MM.1S (cell line): ENCODE measurements at regions not wholly inside any gene's neighbourhood (a gene's known extent, or its start where the extent isn't known, plus 50 kb on each side); places are given as distances from the start of the nearest gene placed in this dataset.

Experiments used
- DNase-seq: peaks from one replicate; pipeline ENCODE4 v3.0.0-alpha.2; 2015
- H2AFZ ChIP-seq: fragments of 300-600 bp; sonication (generic); 2 replicates; pipeline ENCODE4 v1.6.0; 2016; ENCODE audit warnings: antibody characterized with exemption, low read length
- H3F3A ChIP-seq: fragments of 300-600 bp; sonication (generic); 2 replicates; pipeline ENCODE4 v1.6.1; 2016; ENCODE audit warnings: mild to moderate bottlenecking, antibody characterized with exemption, low read length, moderate library complexity, mixed read lengths; ENCODE audit not compliant: insufficient read depth
- H3K27ac ChIP-seq: fragments of 300-600 bp; sonication (generic); 2 replicates; pipeline ENCODE4 v1.5.1; 2016; ENCODE audit warnings: mild to moderate bottlenecking, low read length
- H3K27me3 ChIP-seq: fragments of 300-600 bp; sonication (generic); replicated peaks from 2 replicates; pipeline ENCODE4 v1.6.0; 2016; ENCODE audit warnings: low read length; ENCODE audit not compliant: insufficient read depth
- H3K36me3 ChIP-seq: fragments of 300-600 bp; sonication (generic); replicated peaks from 2 replicates; pipeline ENCODE4 v1.6.1; 2016; ENCODE audit warnings: mild to moderate bottlenecking, low read length, mixed read lengths; ENCODE audit not compliant: insufficient read depth
- H3K4me1 ChIP-seq: fragments of 300-600 bp; sonication (generic); 2 replicates; pipeline ENCODE4 v1.6.1; 2016; ENCODE audit warnings: low read length, mixed read lengths
- H3K4me2 ChIP-seq: fragments of 300-600 bp; sonication (generic); 2 replicates; pipeline ENCODE4 v1.6.0; 2016; ENCODE audit warnings: low read depth, low read length
- H3K4me3 ChIP-seq: fragments of 300-600 bp; sonication (generic); 2 replicates; pipeline ENCODE4 v1.5.1; 2016; ENCODE audit warnings: low read length, mixed read lengths
- H3K79me2 ChIP-seq: fragments of 300-600 bp; sonication (generic); 2 replicates; pipeline ENCODE4 v1.6.1; 2016; ENCODE audit warnings: mixed run types, low read length, mixed read lengths
- H3K9ac ChIP-seq: fragments of 300-600 bp; sonication (generic); 2 replicates; pipeline ENCODE4 v1.6.1; 2016; ENCODE audit warnings: low read length, mixed read lengths
- H3K9me2 ChIP-seq: fragments of 300-600 bp; sonication (generic); replicated peaks from 2 replicates; pipeline ENCODE4 v1.6.1; 2016; ENCODE audit warnings: mild to moderate bottlenecking, low read length, mixed read lengths; ENCODE audit not compliant: insufficient read depth
- H3K9me3 ChIP-seq: fragments of 300-600 bp; sonication (generic); replicated peaks from 2 replicates; pipeline ENCODE4 v1.6.1; 2016; ENCODE audit warnings: mild to moderate bottlenecking, low read length, mixed read lengths; ENCODE audit not compliant: insufficient read depth
- H4K20me1 ChIP-seq: fragments of 300-600 bp; sonication (generic); 2 replicates; pipeline ENCODE4 v1.6.1; 2016; ENCODE audit warnings: mild to moderate bottlenecking, low read length, moderate library complexity, mixed read lengths; ENCODE audit not compliant: insufficient read depth
- EZH2 ChIP-seq: fragments of 300-600 bp; sonication (generic); optimal IDR thresholded peaks from 2 replicates; pipeline ENCODE3; 2017; ENCODE audit warnings: low read depth, mild to moderate bottlenecking, antibody characterized with exemption, low read length, mixed read lengths
- EZH2phosphoT487 ChIP-seq: fragments of 300-600 bp; sonication (generic); IDR thresholded peaks from 2 replicates; pipeline ENCODE4 v1.6.1; 2018; ENCODE audit warnings: antibody characterized with exemption, low read length
- TF ChIP-seq, protein P1 (sequence below): fragments of 300-600 bp; sonication (generic); IDR thresholded peaks from 2 replicates; pipeline ENCODE4 v1.5.1; 2016; ENCODE audit warnings: antibody characterized with exemption, low read length, mixed read lengths

DNA sequence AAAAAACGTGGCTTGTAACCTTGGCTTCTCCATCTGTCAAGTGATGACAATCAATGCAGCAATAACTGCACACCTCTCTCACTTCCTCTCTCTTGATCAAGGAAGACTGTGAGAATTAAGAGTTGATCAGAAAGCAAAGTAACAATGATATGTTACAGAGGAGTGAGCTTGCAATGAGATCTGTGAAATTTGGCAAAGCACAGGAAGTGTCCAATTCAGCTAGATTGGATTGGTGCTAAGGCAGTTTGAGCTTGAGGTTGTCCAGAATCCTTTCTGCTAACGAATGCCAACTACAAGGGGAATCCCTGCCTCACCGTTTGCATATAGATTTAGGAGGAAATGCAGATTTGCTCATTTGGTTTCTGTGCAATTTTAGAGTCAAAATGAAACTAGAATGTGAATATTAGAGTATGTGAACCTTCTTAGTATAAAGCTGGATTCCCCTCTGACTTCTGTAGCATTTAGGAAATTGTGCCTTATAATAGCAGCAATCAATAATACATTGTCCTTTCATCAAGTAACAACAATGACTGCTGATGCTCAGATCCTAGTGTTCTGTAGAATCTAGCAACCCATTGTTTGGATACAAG, 346.4 kb downstream of the PTTG2 start:
- Histone ChIP-seq H3K27ac (peak overlapping the region; percentile 93), H3K4me3 (0 out of 2 replicates have a peak overlapping the region, but pooled peaks have one; percentile 2)
- TF ChIP-seq EZH2 (no peak), EZH2phosphoT487 (no peak)
- TF ChIP-seq, protein P1, sequence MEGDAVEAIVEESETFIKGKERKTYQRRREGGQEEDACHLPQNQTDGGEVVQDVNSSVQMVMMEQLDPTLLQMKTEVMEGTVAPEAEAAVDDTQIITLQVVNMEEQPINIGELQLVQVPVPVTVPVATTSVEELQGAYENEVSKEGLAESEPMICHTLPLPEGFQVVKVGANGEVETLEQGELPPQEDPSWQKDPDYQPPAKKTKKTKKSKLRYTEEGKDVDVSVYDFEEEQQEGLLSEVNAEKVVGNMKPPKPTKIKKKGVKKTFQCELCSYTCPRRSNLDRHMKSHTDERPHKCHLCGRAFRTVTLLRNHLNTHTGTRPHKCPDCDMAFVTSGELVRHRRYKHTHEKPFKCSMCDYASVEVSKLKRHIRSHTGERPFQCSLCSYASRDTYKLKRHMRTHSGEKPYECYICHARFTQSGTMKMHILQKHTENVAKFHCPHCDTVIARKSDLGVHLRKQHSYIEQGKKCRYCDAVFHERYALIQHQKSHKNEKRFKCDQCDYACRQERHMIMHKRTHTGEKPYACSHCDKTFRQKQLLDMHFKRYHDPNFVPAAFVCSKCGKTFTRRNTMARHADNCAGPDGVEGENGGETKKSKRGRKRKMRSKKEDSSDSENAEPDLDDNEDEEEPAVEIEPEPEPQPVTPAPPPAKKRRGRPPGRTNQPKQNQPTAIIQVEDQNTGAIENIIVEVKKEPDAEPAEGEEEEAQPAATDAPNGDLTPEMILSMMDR, result no peak

DNA sequence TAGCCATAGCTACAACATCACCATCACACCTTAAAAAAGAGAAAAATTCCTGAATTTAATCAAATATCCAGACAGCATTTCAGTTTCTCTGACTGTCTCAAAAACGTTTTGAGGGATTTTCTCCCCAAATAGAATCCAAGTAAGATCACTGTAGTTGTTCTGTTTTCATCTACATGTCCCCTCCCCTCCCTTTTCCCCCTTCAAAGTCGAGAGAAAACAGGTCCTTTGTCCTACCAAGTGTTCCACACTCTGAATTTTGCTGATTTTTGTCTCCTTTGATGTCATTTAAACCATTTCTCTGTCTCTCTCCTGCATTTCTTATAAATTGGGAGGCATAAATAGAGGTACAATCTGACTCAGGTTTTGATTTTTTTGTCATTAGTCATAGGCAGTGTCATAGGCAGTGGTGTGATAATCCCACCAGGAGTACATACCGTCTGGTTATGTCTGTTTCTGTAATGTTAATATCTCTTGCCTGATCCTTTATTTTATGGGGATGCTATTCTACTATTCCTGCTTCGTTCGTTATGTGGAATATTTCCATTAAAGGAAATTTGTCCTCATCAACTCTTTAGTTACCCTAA, 348.6 kb downstream of the PTTG2 start:
- peak overlapping the region; percentile 58; the same call in 1 of the 2 replicates for H3K9ac ChIP-seq
- H3K79me2 ChIP-seq, result no peaks in the 10 kb centered on the region
- peak overlapping the region; percentile 62; the same call in 1 of the 2 replicates for H3K4me2 ChIP-seq
- H4K20me1 ChIP-seq, result no peaks in the 10 kb centered on the region
- no peaks in the 10 kb centered on the region for H3K9me3 ChIP-seq
- no peaks in the 10 kb centered on the region for H3K9me2 ChIP-seq
- H3K36me3 ChIP-seq, result no peaks in the 10 kb centered on the region
- H3K4me1 ChIP-seq, result peaks cover 77% of the 10 kb centered on the region
- TF ChIP-seq EZH2, result no peak
- TF ChIP-seq EZH2phosphoT487, result no peak
- TF ChIP-seq, protein P1, result no peak
- H3F3A ChIP-seq, result peaks cover 70% of the 10 kb centered on the region
- no peak for DNase-seq
- H2AFZ ChIP-seq, result peak overlapping the region; percentile 24; the same call in 1 of the 2 replicates
- peak overlapping the region; percentile 91; the same call in 1 of the 2 replicates for H3K27ac ChIP-seq
- no peaks in the 10 kb centered on the region for H3K27me3 ChIP-seq
- no peak overlapping the region for H3K4me3 ChIP-seq

More for the DNA sequence above, 346.4 kb downstream of the PTTG2 start:
- Histone ChIP-seq H3K9ac (peak overlapping the region; percentile 47), H3K9me3 (no peaks in the 10 kb centered on the region), H2AFZ (peak overlapping the region; percentile 33; the same call in 1 of the 2 replicates), H3K79me2 (no peaks in the 10 kb centered on the region), H3K4me2 (peak overlapping the region; percentile 57), H3K27me3 (no peaks in the 10 kb centered on the region), H3K9me2 (no peaks in the 10 kb centered on the region), H4K20me1 (no peaks in the 10 kb centered on the region), H3K36me3 (no peaks in the 10 kb centered on the region), H3F3A (peaks cover 48% of the 10 kb centered on the region), H3K4me1 (peaks cover 54% of the 10 kb centered on the region)
- peak; percentile 95 for DNase-seq

DNA sequence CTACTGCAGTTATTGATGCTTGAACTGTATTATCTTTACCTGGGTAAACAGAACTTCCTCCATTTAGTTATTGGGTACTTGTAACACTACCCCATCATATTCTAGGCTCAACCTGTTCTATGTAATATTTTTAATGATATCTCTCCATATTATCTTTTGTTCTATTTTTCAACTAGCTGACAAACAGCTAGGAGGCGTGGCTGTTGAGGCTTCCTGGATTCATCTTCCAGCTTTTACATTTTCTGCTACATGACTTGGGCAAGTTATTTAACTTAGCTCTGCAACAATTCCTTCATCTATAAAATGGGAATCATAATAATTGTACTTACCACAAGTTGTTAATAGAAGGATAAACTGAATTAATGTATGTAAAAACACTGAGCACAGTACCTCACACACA, 349.3 kb downstream of the PTTG2 start:
- TF ChIP-seq, protein P1, result no peak
- TF ChIP-seq EZH2, result no peak
- no peak for TF ChIP-seq EZH2phosphoT487
- H3K36me3 ChIP-seq, result no peaks in the 10 kb centered on the region
- peak overlapping the region; percentile 15 for H3K4me3 ChIP-seq
- DNase-seq, result no peak
- H3K9ac ChIP-seq, result peak overlapping the region; percentile 58
- no peaks in the 10 kb centered on the region for H3K27me3 ChIP-seq
- H2AFZ ChIP-seq, result no peak overlapping the region
- peaks cover 83% of the 10 kb centered on the region for H3K4me1 ChIP-seq
- H3K9me3 ChIP-seq, result no peaks in the 10 kb centered on the region
- H3K4me2 ChIP-seq, result peak overlapping the region; percentile 62
- H3K27ac ChIP-seq, result peak overlapping the region; percentile 91
- no peaks in the 10 kb centered on the region for H3K79me2 ChIP-seq
- peaks cover 73% of the 10 kb centered on the region for H3F3A ChIP-seq
- no peaks in the 10 kb centered on the region for H4K20me1 ChIP-seq
- H3K9me2 ChIP-seq, result no peaks in the 10 kb centered on the region
